HG02588 (cell line): ENCODE measurements at regions not wholly inside any gene's neighbourhood (a gene's known extent, or its start where the extent isn't known, plus 50 kb on each side); places are given as distances from the start of the nearest gene placed in this dataset.

Experiments used
- ATAC-seq: cut with Tn5 transposase; IDR thresholded peaks from one replicate; pipeline ENCODE4 v1.9.1; 2021; ENCODE audit warnings: mild to moderate bottlenecking, moderate library complexity; ENCODE audit not compliant: unreplicated experiment

DNA sequence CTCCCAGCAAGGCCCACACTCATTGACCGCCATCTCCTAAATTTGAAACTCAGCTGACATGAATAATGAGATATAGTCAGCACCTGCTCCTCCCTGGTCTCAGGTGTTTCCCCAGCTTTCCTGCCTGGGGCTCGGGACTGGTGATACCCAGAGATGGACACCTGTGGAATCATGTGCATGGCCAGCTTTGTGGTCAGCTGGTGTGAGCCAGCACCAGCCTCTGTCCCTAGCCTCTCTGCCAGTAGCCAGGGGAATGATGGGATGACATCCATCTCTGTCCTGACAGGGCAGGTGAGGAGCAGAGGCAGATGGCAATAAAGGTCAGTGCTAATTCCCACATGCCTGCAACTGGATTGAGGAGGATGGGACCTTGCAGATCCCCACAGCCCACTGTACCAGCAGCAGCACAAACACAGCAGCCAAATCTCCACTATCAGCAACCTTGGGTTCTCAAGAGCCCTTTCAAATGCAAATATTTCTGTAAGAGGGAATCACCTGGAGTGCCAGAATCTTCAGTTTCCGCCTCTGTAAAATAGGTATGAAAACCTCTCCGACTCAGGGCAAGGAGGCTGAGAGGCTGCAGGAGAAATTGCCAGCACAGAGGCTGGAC, 329.2 kb upstream of the ZMIZ1 start:
- ATAC-seq: no peak

DNA sequence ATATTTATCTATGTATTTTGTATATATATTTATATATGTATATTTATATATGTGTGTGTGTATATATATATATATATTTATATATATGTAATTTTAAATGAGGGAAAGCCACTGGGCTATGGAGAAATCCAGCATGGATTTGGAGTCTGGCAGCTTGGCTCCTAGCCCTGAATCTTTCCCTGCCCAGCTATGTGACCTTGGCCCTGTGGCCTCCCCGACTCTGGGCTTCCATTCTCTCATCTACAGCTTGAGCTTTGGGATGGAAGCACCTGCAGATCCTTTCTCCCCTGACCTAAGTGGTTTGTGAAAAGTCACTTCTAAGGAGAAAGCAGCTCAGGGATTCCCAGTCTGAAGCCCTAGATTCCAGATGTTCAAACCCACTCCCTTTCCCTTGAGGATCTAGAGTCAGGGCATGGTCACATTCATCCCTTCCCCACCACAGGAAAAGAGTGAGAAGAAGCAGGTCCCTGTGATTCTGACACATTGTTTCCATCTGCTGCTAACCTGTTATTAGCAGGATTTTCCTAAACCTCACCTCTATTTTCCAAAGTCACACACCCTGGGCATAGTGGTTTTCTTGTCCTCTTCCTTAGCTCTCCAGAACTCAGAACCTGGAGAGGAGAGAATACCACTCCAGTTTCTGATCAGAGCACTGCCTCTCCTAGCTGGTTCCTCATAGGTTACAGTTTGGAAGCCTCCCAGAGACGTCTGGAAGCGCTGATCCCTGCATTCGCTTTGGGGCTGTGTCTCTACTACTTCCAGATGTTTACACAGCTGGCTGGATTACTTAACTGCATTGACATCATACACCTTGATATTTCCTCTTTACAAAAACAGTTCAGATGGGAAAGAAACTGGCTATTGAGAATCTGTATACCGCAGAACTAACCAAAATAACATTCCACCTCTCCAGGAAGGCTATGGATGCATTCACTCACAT, 327.5 kb upstream of the ZMIZ1 start:
- ATAC-seq: no peak

DNA sequence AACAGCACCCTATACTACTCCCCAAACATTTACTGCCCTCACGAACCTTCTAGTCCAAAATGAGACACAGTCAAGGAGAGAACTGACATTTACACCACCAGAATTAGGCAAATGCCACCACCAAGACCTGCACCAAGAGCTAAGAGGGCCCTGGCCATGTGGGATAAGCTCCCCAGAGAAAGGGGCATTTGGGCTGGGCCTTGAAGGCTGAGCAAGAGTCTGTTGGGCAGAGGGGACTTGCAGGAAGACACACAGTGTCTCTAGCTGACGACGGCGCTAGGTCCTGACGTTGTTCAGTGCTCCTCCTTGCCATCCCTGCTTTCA, 326.4 kb upstream of the ZMIZ1 start:
- ATAC-seq: no peak

DNA sequence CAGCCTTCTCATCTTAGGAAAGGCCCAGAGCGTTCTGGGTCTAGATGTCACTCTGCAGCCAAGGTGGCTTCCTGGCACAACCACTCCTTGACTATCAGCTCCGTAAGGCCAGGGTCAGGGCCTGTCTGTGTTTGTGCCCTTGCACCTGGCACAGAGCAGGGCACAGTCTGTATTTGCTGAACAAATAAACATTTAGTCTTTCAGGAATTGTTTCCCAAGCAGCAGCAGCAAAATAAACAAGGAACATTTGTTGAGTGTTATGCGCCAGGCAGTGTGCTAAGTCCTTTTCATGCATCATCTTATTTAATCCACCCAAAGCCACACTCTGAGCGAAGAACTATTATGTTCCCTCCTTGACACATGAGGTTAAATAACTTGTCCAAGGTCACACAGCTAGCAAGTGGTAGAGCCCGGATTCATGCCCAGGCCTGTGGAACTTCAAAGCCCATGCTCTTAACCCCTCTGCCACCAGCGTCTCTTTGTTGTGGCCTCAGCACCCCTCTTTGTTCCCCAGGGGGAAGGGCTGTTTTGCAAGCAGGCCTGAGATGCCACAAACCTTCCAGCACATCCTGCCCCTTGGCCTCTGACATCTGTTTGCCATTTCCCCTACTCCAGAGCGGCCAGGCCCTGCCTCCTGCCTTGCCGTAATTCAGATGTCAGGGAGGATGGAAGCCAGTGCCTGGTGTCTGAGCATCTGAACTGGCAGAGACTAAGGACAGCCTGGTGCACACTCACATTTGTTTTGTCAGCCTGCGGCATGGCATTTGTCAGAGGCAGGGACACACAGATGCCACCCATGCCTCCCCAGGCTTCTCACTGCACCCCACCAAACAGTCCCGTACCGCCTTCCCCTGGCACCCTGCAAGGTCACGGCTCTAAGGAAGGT, 325.8 kb upstream of the ZMIZ1 start:
- ATAC-seq: no peak

DNA sequence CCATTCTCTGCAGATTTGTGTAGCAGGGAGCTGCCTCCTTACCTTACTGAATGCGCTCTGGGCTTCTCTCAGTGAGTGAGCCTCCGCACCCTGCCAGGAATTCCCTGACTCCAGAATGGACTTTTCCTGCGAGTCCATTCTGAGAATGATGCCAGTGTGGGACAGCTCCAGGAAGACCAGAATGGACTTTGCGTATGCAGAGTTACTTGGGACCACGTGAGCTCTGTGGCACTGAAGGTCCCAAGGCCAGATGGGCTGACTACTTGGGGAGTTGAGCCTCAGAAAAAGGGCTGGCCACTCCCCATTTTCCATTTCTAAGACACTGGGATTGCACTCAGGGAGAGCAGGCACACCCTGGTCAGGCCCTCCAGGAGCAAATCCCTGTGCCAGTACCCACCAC, 324.7 kb upstream of the ZMIZ1 start:
- ATAC-seq: no peak

DNA sequence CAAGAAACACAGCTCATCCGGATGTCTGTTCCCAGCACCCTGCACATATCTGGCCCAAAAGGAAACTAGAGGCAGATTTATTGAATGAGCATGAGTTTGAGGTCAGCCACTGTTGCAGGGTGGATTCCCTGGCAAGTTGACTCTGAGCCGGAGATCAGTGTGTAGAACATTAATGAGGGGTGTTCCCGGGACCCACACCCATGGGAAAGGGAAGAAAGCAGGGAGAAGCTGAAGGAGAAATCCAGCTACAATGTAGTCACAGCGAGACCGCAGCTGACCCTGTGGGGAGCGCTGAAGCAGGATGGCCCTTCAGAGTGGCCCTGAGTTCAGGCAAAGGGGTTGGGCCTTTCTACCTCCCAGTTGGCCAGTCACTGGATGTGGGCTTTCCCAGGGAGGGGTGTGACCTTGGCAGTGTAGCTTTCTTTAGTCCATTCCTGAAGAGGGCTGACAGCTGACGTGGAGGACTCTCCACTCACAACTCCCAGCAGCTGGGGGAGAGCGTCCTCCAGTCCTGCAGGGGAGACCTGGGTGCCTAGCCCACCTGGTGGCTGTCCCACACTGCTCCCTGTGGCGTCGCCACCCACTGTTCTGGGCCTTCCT, 324.2 kb upstream of the ZMIZ1 start:
- no peak for ATAC-seq

DNA sequence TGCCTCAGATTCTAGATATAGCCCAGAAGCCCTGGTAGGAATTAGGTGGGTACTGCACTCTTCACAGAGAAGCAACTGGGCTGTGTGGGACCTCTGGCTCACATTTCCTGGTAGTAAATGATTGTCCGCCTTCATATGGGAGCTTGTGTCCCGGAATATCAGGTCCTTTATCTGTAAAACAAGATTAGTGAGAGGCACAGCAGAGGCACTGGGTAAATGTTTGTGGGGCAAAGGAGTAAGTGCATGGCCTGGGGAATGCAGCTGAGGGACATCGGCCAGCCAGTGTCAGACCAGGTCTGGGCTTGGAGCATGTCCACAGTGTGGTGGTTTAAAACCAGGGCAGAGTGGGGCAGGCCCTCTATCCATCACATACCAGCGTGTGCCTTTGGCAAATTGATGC, 323.3 kb upstream of the ZMIZ1 start:
- no peak for ATAC-seq

DNA sequence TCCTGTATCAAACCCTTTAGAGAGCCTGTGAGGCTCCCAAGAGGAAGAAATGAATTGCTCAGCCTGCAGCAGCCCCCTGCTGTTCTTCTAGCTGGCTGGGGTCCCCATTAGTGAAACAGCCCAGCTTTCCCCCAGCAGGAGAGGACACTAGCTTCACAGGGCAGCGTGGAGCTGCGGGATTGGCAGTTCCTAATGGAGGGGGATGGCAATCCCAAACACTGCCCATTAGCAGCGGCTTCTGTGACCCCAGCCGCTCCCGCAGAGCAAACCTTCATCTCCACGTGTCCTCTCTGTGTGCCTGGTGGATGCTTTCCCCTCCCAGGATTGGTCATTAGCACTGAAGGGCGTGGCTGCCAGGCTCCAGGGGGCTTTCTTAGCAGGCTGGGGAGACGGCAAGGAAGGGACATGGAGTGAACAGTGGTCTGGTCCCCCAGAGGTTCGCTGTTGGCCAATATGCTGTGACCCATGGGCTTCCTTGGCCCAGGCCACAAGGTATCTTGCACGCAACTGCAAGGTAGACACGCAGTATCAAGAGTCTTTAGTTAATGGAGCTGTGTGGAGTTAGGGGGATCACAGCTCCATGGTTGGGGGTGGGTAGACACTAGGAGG, 322.5 kb upstream of the ZMIZ1 start:
- no peak for ATAC-seq

DNA sequence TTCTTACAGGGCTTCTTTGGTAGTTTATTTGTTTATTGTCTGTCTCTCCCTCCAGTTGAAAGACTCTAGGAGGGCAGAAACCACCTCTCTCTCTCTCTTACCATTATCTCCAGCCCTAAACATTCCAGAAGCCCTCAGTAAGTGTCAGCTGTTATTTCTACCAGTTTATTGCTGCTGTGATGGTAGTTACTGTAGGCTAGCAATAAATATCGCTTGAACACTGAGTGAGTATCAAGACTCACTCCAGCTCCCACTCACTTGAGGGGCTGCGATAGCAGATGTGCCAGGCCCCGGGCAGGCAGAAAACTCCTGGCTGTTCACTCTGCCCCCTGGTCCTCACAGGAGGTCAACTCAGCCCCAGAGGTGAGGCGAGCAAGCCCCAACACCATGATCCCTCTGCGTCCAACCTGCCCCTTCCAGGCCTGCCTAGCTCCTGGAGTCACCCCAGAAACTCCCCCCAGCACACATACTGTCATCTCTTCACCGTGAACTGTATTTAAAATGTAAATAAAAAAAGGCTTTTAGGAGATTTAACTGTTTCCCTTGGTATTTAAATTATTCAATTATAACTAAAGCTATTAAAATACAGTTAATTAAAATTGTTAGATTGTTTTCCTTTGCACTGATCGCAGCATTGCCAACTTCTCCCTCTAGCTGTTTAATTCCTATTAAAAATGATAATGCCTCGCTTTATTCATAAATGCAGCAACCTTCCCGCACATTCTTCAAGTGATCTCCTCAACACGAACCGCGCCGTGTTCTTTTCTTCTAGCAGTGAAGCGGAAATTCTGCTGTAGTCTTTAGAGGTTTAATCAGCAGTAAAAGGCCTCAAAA, 321.1 kb upstream of the ZMIZ1 start:
- ATAC-seq: no peak

DNA sequence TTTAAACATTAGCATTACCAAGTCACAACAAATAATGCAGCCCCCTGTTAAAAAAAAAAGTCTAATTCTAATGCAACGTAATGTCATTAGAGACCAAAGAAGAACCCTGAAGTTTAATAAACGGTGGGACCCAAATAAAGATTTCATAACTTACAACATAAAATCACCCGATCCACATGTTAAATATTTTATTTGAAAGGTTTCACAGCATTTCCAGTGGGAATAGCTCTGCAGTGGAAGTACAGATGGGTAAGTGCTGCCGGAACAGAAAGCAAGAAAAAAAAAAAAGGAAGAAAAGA, 320.6 kb upstream of the ZMIZ1 start:
- no peak for ATAC-seq

DNA sequence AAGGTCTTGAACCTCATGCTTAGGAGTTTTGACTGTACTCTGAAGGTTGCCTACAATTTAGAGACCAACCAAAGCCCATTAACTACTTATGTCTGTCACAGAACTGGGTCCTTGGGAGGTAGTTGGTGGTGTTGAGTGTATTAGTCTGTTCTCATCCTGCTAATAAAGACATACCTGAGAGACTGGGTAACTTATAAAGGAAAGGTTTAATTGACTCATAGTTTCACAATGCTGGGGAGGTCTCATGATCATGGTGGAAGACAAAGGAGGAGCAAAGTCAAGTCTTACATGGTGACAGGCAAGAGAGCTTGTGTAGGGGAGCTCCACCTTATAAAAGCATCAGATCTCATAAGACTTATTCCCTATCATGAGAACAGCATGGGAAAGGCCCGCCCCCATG, 319.6 kb upstream of the ZMIZ1 start:
- no peak for ATAC-seq

DNA sequence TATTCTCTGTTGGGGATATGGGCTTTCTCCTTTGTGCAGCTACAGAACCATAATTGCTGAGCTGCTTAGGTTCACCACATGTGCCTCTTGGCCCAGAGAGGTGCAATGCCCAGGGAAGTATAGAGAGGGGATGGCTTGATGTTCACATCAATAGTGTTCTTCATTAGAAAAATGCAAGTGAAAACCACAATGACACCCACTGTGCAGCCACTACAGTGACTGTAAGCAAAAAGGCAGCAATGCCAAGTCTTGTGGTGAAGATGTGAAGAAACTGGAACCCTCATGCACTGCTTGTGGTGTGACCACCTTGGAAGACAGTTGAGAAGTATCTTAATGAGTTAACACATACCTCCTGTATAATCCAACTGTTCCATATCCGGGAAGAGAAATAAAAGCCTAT, 318.9 kb upstream of the ZMIZ1 start:
- ATAC-seq: no peak

DNA sequence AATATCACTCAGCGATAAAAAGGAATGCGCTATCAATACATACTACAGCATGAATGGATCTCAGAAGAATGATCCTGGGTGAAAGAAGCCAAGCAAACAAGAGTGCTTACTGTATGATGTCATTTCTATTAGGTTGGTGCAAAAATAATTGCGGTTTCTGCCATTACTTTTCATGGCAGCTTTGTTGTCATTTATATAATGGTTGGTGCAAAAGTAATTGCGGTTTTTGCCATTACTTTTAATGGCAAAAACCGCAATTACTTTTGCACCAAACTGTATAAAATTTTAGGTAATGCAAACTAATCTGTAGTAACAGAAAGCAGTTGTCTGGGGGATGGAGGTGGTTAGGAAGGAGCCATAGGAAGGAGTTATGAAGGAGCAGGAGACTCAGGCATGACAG, 318.3 kb upstream of the ZMIZ1 start:
- ATAC-seq: no peak

DNA sequence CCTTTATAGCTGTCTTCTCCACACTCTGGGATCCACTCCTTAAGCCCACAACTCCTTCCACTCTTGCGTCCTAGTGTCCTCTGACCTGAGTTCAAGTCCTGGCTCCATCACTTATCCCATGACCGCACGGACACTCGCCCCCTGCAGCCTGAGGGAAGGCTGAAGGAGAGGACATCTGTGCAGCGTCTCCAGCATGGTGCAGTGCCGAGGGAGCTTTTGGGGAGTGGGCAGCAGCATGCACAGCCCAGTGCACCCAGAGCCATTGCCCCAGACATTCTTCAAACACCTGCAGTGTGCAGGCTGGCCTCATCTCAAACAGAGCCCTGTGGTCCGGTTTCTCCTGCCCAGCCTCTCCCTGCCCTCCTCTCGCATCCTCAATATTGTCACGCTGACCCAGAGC, 317.1 kb upstream of the ZMIZ1 start:
- no peak for ATAC-seq

DNA sequence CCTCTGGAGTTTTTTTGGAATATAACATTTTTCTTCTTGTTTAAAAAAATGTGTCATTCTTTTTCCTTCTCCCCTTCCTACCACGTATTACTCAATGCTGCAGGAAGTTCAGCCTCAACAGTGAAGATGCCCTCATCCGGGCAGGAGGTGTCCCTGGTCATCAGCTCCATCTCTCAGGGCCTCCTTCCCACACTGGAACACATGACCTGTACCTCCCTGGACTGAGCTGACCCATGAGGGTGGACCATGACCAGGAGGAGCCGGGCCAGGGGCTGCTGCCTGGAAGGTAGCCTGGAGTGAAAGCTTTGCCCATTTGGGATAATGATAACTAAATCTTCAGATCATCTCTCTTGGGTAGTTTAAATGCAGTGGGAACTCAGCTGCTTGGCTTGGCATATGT, 316.5 kb upstream of the ZMIZ1 start:
- no peak for ATAC-seq

DNA sequence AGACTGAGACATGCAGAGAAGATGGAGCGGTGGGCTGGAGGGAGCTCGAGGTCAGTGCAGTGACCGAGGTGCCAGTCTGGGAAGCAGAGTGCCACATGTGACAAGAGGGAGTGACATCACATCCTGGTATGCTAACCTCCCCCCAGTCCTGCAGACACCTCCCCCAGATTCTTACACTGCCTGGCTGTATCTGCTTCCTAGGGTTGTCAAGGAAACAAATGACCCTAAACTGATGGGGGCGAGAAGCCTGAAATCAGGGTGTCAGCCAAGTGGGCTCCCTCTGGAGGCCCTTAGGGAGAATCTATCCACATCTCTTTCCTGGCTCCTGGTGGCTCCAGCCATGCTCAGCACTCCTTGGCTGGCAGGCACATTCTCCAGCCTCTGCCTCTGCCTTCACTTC, 316.1 kb upstream of the ZMIZ1 start:
- ATAC-seq: no peak

DNA sequence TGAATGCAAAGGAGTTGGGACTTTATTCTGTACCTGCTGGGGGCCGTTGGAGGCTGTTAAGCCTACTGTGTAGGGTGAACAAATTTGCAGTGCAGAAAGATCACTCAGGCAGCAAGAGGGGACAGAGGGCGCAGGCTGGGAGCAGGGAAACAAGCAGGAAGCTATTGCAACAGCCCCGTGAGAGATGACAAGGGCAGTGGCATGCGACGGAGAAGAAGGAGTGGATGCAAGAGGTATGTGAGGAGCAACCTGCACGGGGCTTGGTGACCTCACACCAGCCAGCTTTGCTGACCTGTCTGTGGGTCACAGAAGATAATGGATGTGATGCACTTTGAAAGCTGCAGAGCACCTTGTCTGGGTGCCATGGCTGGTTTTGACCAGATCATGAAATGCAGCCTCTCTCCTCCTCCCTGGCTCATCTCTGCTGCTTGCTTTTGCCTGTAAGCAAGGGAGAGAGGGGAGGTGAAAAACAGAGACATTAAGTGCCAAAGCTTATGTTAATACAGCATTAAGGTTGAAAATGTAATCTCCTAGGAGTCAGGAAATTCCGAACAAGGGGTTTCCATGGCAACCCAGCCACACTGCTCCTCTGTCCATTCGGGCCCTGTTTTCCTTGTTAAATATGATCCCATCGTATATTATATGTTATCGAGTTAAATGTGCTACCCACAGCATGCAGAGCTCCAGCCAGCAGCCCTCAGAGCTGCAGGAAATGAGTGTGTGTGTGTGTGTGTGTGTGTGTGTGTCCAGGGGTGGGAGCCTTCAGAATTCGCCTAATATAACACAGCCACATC, 314.3 kb upstream of the ZMIZ1 start:
- no peak for ATAC-seq

DNA sequence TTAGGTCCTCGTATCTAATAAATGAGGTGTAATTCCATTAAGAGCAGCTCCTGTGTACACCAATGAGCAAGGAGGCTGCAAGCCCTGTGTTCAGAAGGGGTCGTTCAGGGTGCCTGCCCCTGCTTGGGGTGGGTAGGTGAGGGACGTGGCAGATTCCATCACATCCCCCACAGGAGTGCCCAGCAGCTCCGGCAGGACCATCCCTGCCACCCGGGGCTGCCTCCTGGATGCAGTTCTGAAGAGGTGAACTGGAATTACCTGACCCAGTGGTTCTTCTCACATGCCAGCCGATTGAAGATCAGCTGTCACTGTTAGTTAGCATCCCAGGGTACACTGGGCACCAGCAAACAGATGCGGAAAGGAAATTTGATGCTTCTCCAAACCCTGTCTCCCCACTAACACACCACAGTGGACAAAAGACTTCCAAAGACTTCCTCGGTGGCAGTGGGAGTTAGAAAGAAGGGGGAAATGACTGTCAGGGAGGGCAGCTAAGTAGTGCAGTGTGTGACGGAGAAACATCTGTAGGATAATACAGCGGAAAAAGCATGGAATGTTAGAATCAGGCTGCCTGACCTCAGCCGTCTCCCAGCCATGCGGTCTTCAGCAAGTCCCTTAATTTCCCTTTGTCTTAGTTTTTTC, 313.6 kb upstream of the ZMIZ1 start:
- no peak for ATAC-seq

DNA sequence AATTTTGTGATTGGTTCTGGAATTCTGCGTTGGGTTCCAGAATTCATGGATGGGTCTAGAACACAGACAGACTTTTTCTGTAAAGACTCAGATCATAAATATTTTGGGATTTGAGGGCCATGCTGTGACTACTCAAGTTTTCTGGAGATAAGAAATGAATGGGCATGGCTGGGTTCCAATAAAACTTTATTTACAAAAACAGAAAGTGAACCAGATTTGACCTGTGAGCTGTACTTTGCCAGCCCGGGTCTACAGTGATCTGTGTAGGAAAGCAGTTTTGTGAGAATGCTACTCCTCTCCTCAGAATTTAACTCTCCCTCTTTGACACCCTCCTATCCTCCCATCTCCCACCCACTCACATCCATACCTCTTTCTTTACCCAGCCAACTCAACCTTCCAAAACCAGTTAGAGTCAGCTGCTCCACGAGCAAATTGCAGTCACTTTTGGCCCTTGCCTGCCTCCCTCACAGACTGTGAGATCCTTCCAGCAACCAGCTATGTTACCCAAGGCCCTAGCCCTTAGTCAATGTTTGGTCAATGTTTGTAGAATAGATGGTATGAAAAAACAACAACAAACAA, 312.8 kb upstream of the ZMIZ1 start:
- ATAC-seq: no peak
